Thoracic aorta (tissue), 2 donors: ENCODE measurements at regions not wholly inside any gene's neighbourhood (a gene's known extent, or its start where the extent isn't known, plus 50 kb on each side); places are given as distances from the start of the nearest gene placed in this dataset.

ENCODE experiments used
- ATAC-seq: fragments of 150-250 bp; one replicate; pipeline ENCODE4 v1.8.0; 2017; ENCODE audit warnings: low read depth; ENCODE audit not compliant: insufficient number of reproducible peaks, low FRiP score
- DNase-seq: peaks from one replicate; pipeline ENCODE4 v3.0.0-alpha.2; 2020; ENCODE audit warnings: low spot score
- H3K27ac ChIP-seq, 2 donors: fragments of 200-600 bp; sonication (generic); 1 replicate in 1 of 2; 2 replicates in 1 of 2; pipeline ENCODE4 v1.5.1; 2016; ENCODE audit warnings: mild to moderate bottlenecking in 2 of 2, moderate library complexity in 2 of 2
- H3K27me3 ChIP-seq: fragments of 200-600 bp; sonication (generic); replicated peaks from 2 replicates; pipeline ENCODE4 v1.6.0; 2016; ENCODE audit warnings: mild to moderate bottlenecking; ENCODE audit not compliant: insufficient read depth
- H3K36me3 ChIP-seq: fragments of 200-600 bp; sonication (generic); one replicate; pipeline ENCODE4 v1.5.1; 2016
- H3K4me1 ChIP-seq, 2 donors: fragments of 200-600 bp; sonication (generic); 1 replicate in 1 of 2; 2 replicates in 1 of 2; pipeline versions ENCODE4 v1.5.1 to v1.6.0; 2016; ENCODE audit warnings: low read depth in 2 of 2, mild to moderate bottlenecking in 1 of 2; ENCODE audit not compliant: control insufficient read depth in 1 of 2
- H3K4me3 ChIP-seq: fragments of 200-600 bp; sonication (generic); 2 replicates; pipeline ENCODE4 v1.5.1; 2016; ENCODE audit warnings: mild to moderate bottlenecking
- H3K9me3 ChIP-seq: fragments of 200-600 bp; sonication (generic); 2 replicates; pipeline ENCODE4 v1.5.1; 2016
- CTCF ChIP-seq: fragments of 200-600 bp; sonication (generic); IDR thresholded peaks from one replicate; pipeline ENCODE4 v1.5.1; 2019; ENCODE audit warnings: antibody characterized with exemption

- no peak for TF ChIP-seq CTCF
- no peak overlapping the region for H3K4me3 ChIP-seq
- H3K4me1 ChIP-seq: no peaks in the 10 kb centered on the region
- H3K36me3 ChIP-seq: no peaks in the 10 kb centered on the region
- H3K27ac ChIP-seq: no peak overlapping the region
- no peaks in the 10 kb centered on the region for H3K9me3 ChIP-seq
- H3K27me3 ChIP-seq: no peaks in the 10 kb centered on the region
- no peak for ATAC-seq
- DNase-seq: no peak
Observed at GRCh38 chr14:87852107-87852506, 140.9 kb downstream of the GALC start.

DNA sequence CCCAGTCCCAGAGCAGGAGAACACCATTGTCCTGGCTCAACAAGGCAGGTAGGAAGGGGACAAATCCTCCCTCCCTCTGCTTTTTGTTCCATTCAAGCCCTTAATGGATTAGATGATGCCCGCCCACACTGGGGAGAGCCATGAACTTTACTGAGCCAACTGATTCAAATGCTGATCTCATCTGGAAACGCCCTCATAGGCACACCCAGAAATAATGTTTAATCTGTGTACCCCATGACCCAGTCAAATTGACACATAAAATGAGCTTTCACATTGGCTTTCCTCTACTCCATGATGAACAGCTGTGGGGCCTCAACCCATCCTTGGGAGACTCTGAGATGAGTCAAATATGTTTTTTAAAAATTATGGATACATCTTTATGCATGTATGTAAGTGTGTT lies 141.8 kb downstream of the GALC start:
- ATAC-seq (no peak), DNase-seq (no peak)
- no peaks in the 10 kb centered on the region for H3K27me3 ChIP-seq
- H3K9me3 ChIP-seq: no peaks in the 10 kb centered on the region
- no peaks in the 10 kb centered on the region for H3K36me3 ChIP-seq
- H3K27ac ChIP-seq: no peak overlapping the region
- H3K4me1 ChIP-seq: no peaks in the 10 kb centered on the region
- H3K4me3 ChIP-seq: no peak overlapping the region
- no peak for TF ChIP-seq CTCF

DNA sequence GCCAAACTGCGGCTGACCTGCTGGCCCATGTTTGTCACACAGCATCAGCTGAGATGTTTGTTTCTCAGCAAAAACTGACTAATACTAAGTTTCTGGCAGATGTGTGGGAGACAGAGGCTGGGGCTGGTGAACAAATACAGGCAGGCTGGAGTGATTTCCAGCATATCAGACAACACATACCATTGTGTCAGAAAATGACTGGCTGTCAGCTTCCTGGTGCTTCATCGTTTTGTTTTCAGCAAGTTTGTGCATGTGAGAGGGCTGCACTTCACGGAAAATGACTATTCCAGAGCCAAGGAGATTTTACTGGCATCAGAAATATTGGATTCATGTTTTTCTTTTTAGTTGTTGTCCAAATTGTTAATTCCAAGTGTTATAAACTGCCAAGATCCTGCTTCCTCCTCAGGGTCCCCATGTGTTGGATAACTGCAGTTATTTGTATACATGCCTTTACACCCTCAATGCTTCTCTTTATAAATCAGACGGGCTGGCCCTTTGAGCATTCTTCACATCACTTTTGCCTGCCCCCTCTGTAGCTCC lies 145.7 kb downstream of the GALC start:
- Histone ChIP-seq H3K27me3 (no peaks in the 10 kb centered on the region), H3K27ac (no peak overlapping the region), H3K4me3 (no peak overlapping the region), H3K4me1 (no peaks in the 10 kb centered on the region), H3K36me3 (no peaks in the 10 kb centered on the region), H3K9me3 (no peaks in the 10 kb centered on the region)
- ATAC-seq (no peak), DNase-seq (no peak)
- TF ChIP-seq CTCF: no peak

- ATAC-seq (no peak), DNase-seq (no peak)
- Histone ChIP-seq H3K9me3 (no peaks in the 10 kb centered on the region), H3K4me1 (no peaks in the 10 kb centered on the region), H3K27ac (no peak overlapping the region), H3K4me3 (no peak overlapping the region), H3K36me3 (no peaks in the 10 kb centered on the region), H3K27me3 (no peaks in the 10 kb centered on the region)
- TF ChIP-seq CTCF: no peak
Observed at GRCh38 chr14:87840906-87841305, 152.1 kb downstream of the GALC start.

GRCh38 chr14:87838931-87839330 lies 154.1 kb downstream of the GALC start:
- ATAC-seq: no peak

More at GRCh38 chr14:87838931-87839330, 154.1 kb downstream of the GALC start:
- no peaks in the 10 kb centered on the region for H3K36me3 ChIP-seq
- H3K4me3 ChIP-seq: no peak overlapping the region
- no peak overlapping the region for H3K27ac ChIP-seq
- TF ChIP-seq CTCF: no peak
- DNase-seq: no peak
- H3K9me3 ChIP-seq: no peaks in the 10 kb centered on the region
- H3K27me3 ChIP-seq: no peaks in the 10 kb centered on the region
- H3K4me1 ChIP-seq: no peaks in the 10 kb centered on the region
